KBM-7 (cell line): ENCODE measurements at regions not wholly inside any gene's neighbourhood (a gene's known extent, or its start where the extent isn't known, plus 50 kb on each side); places are given as distances from the start of the nearest gene placed in this dataset.

Experiments
- DNase-seq: peaks from one replicate; pipeline ENCODE4 v3.0.0-alpha.2; 2015
- in situ Hi-C: fragments of 300-500 bp; cut with MboI; formaldehyde crosslinking; loops from 2 replicates; pipeline ENCODE4 v1.14.3; 2020; ENCODE audit warnings: low sequenced_read_pairs, low pct_unique_long_range_greater_than_20kb, mixed read lengths

DNA sequence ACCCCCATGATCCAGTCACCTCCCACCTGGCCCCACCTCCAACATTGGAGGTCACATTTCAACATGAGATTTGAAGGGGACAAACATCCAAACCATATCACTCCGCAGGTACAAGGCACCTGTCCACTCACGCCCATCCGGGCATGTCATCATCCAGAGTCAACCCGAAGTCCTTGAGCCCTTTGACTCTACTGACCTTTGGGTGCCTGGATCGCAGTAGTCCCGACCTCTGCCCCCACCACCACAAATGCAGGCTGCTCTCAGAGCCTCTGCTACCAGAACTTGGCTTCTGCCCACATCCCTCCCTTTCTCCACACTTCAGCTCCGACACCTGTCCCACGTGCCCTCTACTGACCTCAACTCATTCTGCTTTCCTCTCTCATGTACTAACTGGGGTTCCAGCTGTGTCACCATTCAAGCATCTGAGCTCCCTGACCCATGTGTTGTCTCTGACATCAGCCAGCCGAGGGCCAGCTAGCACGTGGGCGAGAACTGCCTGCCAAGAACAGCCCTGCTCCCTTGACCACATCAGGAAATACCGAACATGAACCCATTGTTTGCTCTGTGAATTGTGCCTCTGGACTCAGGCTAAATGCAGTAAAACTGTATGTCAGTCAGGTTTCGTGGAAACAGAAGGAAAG, 498.3 kb upstream of the SULF2 start:
- no peak for DNase-seq
- in situ Hi-C loops: no loop called here

DNA sequence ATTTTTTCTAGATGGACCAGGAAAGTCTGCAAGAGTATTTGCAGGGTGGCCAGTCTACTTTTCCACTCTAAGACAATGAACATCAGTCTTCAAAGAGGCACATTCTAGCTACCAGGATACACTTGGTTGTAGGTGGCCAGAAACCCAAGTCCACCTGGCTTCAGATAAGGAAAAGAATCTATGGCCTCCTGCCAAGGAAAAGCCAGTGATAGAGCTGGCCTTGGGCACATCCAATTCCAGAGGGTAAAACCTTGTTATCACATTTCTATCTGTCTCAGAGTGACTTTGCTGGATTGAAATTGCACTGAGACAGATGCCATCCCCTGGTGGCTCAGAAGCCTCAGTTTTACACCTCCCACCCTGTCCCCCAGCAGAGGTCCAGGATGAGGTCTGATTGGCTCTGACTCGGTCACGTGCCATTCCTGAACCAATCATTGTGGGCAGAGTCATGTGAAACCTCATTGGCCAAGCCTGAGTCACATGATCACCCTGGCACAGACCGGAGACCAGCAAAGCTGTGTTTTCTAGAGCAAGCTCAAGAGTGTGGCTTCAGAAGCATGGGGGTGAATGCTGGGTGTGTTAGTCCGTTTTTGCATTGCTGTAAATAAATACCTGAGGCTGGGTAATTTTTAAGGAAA, 497.4 kb upstream of the SULF2 start:
- in situ Hi-C loops: no loop called here

DNA sequence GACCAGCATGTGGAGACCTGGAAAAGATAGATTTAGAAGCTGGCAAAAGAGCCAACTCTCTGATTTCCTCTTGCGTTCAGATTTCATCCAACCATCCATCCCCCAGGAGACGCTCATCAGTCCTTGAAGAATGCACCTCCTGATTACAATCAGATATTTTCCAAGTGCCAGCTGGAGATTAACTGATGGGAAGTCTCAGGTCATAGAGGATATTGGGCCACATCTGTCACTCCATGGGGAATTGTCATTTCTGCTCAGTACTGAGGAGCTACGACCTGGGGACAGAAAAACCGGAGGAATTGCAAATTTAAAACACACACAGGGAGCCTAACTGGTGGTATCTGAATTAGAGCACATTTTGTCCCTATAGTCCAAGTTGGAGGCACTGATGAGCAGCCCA, 496.2 kb upstream of the SULF2 start:
- in situ Hi-C loops: no loop called here
- no peak for DNase-seq

More for the DNA sequence above, 497.4 kb upstream of the SULF2 start:
- DNase-seq: no peak

DNA sequence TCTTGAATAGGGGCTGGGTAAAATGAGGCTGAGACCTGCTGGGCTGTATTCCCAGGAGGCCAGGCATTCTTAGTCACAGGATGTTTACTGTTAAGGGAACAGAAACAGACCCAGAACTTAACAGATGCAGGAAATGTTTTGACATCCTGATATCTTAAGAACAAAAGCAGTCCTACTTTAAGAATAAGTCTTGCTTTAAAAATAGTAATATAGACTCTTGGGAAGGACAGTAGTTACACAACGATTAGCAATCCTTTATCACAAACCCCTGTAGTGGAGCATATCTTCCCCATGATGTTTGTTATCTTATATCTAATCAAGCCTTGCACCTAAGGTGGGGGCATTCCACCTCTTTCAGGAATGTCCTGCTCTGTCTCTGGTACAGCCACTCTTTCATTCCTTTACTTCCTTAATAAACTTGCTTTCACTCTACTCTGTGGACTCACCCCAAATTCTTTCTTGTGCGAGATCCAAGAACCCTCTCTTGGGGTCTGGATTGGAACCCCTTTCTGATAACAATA, 493.7 kb upstream of the SULF2 start:
- in situ Hi-C loops: no loop called here
- no peak for DNase-seq

DNA sequence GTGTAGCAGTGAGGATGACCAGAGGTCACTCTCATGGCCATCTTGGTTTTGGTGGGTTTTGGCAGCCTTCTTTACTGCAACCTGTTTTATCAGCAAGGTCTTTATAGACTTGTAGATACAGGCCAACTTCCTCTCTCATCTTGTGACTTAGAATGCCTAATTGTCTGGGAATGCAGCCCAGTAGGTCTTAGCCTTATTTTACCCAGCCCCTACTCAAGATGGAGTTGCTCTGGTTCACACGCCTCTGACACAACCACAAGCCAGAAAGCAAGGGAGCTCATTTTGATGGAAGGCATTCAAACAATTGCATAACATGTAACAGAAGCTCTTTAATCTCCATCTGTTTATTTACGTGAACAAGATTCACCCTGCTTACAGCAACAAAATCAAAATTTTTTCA, 492.0 kb upstream of the SULF2 start:
- in situ Hi-C loops: no loop called here
- no peak for DNase-seq

DNA sequence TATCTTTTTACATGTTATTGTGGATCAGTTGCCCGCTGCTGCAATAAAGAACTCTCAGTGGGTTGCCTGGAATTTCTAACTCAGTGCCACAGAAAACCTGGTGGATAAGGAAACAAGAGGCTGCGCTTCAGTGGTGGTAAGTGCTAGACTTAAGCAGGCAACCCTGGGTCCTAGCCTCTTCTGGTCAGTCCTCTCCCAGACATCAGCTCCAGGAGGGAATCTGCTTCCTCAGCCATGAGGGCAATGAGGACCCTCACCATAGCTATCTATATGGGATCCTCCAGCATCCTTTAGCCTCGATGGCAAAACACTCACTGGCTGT, 490.7 kb upstream of the SULF2 start:
- in situ Hi-C loops: no loop called here
- DNase-seq: no peak

DNA sequence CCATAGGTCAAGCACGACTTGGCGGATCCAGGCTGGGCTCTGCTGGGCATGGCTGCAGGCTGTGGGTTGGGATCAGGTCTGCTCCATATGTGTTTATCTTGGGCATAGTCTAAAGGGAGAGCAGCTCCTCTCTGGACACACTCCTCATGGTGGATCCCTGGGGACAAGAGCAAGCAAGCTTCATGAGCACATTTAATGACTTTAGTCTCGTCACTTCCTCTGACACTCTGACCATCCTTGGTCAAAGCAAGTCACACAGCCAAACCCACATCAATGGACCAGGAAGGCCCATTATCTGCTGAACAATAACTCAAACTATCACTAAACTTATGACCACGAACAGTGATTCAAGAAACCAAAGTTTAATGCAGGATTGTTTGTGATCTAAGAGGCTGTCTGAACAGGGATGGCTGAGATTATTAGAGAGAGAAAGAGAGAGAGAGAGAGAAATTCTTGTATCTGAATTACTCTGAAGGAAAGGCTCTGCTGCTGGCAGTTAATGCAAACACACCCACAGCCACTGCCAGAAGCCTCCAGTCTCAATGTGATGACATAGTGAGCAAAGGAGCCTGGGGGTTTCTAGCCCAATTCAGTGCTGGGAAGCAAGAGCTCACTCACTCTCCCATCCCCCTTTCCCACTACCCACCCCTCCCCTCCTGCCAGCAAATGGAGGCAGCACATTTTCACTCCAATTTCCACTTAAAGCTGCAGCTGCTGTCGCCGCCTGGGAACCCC, 490.2 kb upstream of the SULF2 start:
- in situ Hi-C loops: no loop called here
- DNase-seq: no peak

DNA sequence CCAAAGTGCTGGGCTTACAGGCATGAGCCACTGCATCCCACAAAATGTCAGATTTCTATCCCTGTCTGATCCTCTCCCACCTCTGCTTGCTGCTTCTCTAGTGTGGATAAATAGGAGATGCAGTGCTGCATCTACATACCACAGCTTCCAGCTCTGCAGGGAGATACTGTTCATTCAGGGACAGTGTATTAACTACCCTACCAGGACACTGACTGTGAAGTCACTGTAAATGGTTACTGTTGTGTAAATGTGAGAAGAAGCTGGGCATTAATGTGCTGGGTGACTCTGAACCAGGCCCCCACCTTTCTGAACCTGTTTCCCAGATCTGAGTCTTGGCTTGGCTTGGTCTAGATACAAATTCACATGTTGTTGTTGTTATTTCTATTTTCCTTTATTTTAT, 488.6 kb upstream of the SULF2 start:
- DNase-seq: no peak
- in situ Hi-C loops: no loop called here

DNA sequence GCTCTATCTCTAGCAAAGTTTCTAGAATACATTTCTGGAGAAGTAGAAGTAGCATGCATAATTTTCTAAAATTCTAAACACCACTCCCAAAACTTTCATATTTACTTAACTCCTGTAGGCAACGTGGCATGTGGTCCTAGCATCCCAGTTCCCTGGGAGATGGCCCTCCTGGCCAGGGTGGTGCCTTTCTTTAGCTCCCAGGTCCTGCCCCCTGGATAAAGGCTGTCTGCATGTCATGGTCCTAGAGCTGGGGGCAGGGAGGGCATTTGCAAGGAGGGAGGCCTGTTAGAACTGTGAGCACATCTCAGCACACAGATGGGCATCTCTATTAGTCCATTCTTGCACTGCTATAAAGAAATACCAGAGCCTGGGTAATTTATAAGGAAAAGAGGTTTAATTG, 485.6 kb upstream of the SULF2 start:
- in situ Hi-C loops: no loop called here
- no peak for DNase-seq

DNA sequence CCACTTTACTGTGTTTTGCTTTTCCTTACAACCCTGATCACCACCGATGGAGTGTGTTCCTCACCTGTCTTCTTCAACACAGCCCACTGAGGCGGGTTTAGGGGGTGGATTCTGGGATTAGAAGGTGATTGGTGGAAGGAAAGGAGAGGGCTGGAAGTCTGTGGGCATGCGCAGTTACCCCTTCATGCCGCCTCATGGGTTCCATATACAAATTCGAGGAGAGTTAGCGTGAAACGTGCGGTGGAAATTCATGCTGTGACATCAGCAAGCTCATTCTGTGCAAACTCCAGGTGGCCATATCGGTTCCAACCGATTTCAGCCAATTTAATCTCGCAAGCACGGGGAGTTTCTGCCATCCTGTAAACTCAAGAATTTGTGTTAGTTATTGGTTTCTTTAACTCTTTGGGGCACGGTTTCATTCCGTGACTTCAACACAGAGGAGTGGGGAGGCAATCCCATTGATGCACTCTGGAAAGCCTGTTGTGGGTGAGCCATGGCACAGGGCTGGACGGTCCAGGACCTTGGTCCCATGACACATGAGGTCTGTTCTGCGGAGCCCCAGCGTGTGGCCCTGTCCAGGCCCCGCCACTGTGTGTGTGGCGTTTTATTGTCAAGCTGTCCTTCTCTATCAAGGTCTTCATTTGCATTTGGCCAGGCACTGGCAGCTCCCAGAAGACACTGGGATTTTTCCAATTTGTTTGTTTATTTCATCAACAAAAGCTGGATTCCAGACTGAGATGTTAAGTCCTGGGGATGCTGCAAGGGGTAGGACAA, 482.8 kb upstream of the SULF2 start:
- DNase-seq: no peak
- in situ Hi-C loops: no loop called here

DNA sequence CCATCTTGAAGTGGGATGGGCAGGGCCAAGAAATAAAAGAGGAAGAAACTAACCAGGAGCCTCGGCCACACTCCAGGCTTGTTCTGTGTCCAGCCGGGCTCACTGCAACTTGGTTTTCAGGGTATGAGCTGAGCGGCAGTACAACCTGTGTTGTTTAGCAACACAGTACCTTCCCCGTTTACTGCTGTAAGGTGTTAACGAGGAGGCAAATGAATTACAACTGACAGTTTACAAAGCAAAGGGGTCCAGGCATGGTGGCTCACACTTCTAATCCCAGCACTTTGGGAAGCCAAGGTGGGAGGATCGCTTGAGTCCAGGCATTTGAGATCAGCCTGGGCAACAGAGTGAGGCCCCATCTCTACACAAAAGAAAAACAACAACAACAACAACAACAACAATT, 481.3 kb upstream of the SULF2 start:
- in situ Hi-C loops: no loop called here
- no peak for DNase-seq

DNA sequence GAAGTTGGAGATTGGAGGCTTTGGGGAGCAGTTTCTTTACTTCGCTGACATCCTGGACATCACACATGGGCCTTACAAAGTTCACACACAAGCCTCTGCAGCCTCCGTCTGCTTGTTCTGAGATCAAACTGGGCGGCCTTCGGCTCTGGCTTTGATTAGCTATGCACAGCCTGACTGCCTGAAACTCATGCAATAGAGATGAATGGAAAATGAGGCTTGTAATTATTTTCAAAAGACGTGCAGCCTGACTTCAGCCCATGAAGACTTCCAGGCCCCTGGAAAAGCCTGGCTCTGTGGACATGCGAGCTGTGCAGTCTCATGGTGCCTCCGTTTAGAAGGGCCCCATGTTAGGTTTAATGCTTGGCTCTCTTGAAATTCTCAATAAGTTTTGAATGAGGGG, 480.5 kb upstream of the SULF2 start:
- in situ Hi-C loops: no loop called here
- DNase-seq: no peak

DNA sequence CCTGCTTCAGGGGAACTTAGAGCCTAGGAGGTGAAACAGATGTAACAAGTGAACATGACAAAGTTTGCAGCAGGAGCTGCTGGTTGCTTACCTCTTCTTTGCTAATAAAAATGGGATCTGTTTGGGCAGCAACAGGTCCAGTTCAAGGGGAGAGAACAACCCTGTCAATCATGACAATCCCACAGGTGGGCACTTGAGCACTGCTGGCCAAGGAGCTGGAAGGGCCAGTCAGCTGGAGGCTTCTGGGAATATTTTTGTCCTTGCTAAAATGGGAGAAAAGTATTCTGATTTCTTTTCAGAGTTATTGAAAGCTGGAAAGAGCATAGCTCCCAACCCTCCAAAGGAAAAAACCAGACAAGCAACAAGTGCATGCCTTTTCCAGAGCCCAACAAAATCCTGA, 477.7 kb upstream of the SULF2 start:
- in situ Hi-C loops: no loop called here
- no peak for DNase-seq

DNA sequence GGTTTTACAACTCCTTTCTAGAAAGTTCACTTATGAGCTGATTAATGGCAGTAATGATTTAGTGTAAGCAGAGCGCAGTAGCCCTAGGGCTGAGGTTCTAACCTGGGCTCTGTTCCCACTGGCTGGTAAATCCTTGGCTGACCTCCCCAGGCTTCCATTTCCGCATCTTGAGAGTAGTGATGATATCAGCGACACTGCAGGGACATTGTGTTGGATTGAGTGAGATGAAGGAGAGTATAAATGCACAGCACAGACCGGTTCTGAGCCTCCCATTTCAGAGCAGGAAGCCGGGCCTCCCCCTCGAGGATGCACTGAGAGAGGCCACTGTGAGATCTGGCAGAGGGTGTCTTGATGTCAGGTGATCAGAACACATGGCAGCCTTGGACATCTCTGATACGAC, 477.2 kb upstream of the SULF2 start:
- in situ Hi-C loops: no loop called here
- DNase-seq: no peak

DNA sequence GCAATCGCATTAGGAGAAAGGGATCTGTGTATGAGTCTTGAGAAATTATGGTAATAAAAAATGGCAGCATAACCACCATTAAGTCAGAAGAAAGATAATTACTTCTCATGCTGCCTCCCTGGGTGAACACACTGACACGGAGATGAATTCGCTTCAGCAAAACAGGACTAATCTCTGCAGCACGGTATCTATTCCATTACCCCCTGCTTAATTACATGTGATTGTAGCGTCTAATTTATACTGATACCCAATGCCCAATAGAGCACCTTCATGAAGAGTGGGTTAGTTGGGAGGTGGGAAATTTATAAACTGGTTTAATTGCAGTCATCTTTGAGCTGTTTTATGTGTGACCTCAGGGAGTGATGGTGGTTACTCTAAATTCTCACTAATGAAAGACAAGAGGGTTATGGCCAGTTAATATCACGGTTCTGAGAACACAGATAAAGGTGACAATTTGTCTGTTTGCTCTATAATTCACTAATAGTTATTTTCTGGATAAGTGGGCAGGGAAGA, 476.2 kb upstream of the SULF2 start:
- in situ Hi-C loops: no loop called here

DNA sequence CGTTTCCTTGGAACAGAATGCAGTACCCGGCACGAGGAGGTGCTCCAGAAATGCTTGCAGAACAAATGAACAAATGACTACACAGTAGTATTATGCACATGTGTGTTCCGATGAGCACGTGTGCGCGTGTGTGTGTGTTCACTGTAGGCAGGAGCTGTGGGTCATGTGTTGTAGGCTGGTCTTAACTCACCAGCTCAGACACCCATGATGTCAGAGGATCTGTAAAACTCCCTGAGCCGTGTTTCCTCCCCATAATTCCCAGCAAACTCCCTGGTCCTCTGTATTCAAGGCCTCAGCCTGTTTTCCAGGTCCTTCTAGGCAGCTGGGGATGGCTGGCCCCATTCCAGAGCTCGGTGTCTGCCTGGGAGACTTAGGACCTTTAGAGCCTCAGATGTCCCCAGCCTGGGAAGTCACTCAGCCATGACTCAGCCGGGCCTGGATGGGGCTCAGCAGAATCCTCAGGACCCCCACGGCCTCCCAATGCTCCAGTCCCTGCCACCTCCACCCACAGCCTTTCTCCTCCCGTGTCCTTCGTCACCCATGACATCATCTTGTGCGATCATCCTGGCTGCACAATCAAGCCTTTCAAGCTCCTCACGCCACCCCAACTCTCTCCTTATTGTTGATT, 475.0 kb upstream of the SULF2 start:
- no peak for DNase-seq
- in situ Hi-C loops: no loop called here

More for the DNA sequence above, 476.2 kb upstream of the SULF2 start:
- DNase-seq: no peak

DNA sequence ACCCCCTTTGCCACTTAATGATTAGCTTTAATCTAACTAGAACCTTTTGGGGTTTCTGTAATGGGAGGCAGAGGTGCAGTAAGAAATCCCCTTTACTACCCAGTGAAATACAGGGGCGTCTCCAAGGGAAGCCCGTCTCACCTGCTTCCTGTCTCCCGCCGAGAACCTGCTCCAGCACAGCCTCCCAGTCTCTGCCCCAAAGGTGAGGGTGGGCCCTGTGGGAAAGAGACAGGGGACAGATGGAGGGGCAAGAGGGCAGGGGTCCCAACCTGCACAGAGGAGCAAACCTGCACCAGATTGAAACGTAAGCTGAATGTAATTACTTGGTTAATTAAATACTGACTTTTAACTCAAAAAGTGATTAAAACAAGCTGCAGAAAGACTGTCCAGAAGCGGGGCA, 474.2 kb upstream of the SULF2 start:
- no peak for DNase-seq
- in situ Hi-C loops: no loop called here

DNA sequence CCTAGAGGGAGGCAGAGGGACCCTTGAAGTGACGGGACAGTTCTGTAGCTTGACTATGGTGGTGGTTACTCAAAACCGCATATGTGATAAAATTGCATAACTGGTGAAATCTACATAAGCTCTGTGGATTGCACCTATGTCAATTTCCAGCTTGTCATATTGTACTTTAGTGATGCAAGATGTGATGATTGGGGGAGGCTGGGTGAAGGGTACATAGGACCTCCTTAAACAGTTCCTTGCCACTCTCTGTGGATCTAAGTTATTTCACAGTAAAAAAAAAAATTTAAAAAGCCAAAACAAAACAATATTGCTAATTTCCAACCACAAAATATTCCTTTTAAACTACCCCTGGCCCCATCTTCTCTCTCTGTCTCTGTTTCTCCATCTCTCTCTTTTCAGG, 472.6 kb upstream of the SULF2 start:
- in situ Hi-C loops: no loop called here
- DNase-seq: no peak

DNA sequence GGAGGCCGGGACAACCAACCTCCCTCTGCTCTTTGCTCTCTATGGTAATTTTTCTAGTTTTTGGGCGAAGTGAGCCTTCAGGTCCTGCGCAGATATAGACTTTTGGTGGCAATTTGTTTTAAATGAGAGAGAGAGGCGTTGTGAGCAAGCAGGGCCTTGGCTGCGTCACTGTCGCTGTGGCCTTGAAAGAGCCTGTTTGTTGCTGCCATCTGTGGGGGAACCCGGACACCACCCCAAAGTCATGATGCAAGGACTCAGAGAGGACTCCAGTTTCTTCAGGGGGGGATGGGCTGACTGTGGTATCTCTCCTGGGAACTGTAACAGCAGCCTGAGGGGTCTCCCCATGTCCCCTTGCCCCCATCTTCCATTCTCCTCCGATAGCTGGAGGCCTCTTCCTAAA, 462.7 kb upstream of the SULF2 start:
- DNase-seq: no peak
- in situ Hi-C loops: no loop called here
